Thoracic aorta (tissue), 2 donors: ENCODE measurements at regions not wholly inside any gene's neighbourhood (a gene's known extent, or its start where the extent isn't known, plus 50 kb on each side); places are given as distances from the start of the nearest gene placed in this dataset.
"Not testable (repeated sequence)": the region's sequence is repeated elsewhere in the genome, so short reads cannot be mapped to it uniquely, and the experiment has no call there.

Source experiments
- ATAC-seq: fragments of 150-250 bp; one replicate; pipeline ENCODE4 v1.8.0; 2017; ENCODE audit warnings: low read depth; ENCODE audit not compliant: insufficient number of reproducible peaks, low FRiP score
- DNase-seq: peaks from one replicate; pipeline ENCODE4 v3.0.0-alpha.2; 2020; ENCODE audit warnings: low spot score
- H3K27ac ChIP-seq, 2 donors: fragments of 200-600 bp; sonication (generic); 1 replicate in 1 of 2; 2 replicates in 1 of 2; pipeline ENCODE4 v1.5.1; 2016; ENCODE audit warnings: mild to moderate bottlenecking in 2 of 2, moderate library complexity in 2 of 2
- H3K27me3 ChIP-seq: fragments of 200-600 bp; sonication (generic); replicated peaks from 2 replicates; pipeline ENCODE4 v1.6.0; 2016; ENCODE audit warnings: mild to moderate bottlenecking; ENCODE audit not compliant: insufficient read depth
- H3K36me3 ChIP-seq: fragments of 200-600 bp; sonication (generic); one replicate; pipeline ENCODE4 v1.5.1; 2016
- H3K4me1 ChIP-seq, 2 donors: fragments of 200-600 bp; sonication (generic); 1 replicate in 1 of 2; 2 replicates in 1 of 2; pipeline versions ENCODE4 v1.5.1 to v1.6.0; 2016; ENCODE audit warnings: low read depth in 2 of 2, mild to moderate bottlenecking in 1 of 2; ENCODE audit not compliant: control insufficient read depth in 1 of 2
- H3K4me3 ChIP-seq: fragments of 200-600 bp; sonication (generic); 2 replicates; pipeline ENCODE4 v1.5.1; 2016; ENCODE audit warnings: mild to moderate bottlenecking
- H3K9me3 ChIP-seq: fragments of 200-600 bp; sonication (generic); 2 replicates; pipeline ENCODE4 v1.5.1; 2016
- TF ChIP-seq, protein P1 (sequence below): fragments of 200-600 bp; sonication (generic); IDR thresholded peaks from one replicate; pipeline ENCODE4 v1.5.1; 2019; ENCODE audit warnings: antibody characterized with exemption

DNA sequence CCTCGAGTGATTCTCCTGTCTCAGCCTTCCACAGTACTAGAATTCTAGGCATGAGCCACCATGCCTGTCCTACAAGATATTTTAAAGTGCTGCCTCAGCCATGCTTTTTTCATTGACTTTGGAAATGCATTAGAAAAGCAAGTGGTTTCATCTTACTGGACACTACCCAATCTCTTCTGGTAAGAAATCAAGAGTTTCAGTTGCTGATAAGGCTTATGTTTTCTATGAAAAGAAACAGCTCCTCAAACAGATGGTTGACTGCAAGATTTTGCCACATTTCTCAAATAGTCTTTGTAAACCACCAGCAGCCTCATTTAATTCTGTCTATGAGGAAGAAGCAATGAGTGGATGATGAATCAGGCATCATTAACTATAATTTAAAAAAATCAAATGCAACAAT, 264.5 kb upstream of the LRP1B start:
- Histone ChIP-seq H3K4me3 (no peak overlapping the region), H3K27me3 (no peaks in the 10 kb centered on the region), H3K27ac (no peak overlapping the region), H3K4me1 (no peaks in the 10 kb centered on the region), H3K9me3 (no peaks in the 10 kb centered on the region), H3K36me3 (no peaks in the 10 kb centered on the region)
- no peak for DNase-seq
- TF ChIP-seq, protein P1, sequence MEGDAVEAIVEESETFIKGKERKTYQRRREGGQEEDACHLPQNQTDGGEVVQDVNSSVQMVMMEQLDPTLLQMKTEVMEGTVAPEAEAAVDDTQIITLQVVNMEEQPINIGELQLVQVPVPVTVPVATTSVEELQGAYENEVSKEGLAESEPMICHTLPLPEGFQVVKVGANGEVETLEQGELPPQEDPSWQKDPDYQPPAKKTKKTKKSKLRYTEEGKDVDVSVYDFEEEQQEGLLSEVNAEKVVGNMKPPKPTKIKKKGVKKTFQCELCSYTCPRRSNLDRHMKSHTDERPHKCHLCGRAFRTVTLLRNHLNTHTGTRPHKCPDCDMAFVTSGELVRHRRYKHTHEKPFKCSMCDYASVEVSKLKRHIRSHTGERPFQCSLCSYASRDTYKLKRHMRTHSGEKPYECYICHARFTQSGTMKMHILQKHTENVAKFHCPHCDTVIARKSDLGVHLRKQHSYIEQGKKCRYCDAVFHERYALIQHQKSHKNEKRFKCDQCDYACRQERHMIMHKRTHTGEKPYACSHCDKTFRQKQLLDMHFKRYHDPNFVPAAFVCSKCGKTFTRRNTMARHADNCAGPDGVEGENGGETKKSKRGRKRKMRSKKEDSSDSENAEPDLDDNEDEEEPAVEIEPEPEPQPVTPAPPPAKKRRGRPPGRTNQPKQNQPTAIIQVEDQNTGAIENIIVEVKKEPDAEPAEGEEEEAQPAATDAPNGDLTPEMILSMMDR = no peak
- ATAC-seq = no peak

DNA sequence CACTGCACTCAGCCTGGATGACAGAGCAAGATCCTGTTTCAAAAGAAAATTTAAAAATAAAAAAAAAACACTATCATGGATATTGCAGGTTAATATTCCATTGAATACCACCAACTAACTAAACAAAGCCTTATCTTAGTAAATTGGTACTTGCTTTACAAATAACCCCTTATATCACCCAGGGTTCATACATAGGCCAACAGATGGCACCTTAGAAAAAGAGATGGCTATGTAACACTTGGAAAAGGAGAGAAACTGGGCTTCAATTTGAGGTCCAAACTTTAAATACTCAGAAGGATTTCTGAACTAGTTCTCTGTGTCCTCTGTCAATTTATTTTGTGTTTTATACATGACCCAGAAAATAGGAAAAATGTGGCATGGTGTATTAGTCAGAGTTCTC, 249.6 kb upstream of the LRP1B start:
- Histone ChIP-seq H3K27ac (no peak overlapping the region), H3K9me3 (no peaks in the 10 kb centered on the region), H3K36me3 (no peaks in the 10 kb centered on the region), H3K4me3 (no peak overlapping the region), H3K4me1 (no peaks in the 10 kb centered on the region), H3K27me3 (no peaks in the 10 kb centered on the region)
- TF ChIP-seq, protein P1 = no peak
- DNase-seq (no peak), ATAC-seq (no peak)

DNA sequence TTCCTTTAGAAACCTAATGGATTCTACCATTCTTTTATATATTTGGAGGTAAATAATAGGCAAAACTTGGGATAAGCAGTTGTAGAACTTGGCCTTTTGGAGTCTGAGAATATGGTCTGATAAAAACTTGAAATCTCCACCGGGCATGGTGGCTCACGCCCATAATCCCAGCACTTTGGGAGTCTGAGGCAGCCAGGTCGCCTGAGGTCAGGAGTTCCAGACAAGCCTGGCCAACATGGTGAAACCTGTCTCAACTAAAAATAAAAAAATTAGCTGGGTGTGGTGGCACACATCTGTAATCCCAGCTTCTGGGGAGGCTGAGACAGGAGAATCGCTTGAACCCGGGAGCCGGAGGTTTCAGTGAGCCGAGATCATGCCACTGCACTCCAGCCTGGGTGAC, 231.3 kb upstream of the LRP1B start:
- not testable (repeated sequence) for H3K27me3 ChIP-seq, H3K4me1 ChIP-seq, H3K9me3 ChIP-seq, H3K27ac ChIP-seq, H3K4me3 ChIP-seq, ATAC-seq, DNase-seq, H3K36me3 ChIP-seq

DNA sequence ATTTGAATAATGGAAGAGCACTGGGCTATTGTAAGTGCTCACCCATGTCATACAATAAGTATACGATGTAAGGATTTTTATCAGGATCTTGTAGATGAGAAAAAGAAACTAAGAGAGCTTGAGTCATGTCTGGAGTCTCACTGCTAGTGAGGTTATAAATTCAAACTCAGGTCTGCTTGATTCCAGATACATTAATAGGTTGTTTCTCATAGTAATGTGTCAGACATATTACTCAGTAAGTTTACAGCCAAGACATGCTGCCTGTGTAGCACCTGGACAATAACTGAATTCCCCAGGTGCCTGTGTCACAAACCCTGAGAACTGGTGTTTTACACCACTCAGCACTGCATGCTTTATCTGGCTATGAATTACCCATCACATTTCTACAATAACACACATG, 216.9 kb upstream of the LRP1B start:
- ATAC-seq = no peak
- no peak for DNase-seq
- H3K4me3 ChIP-seq = no peak overlapping the region
- H3K27me3 ChIP-seq = no peaks in the 10 kb centered on the region
- H3K27ac ChIP-seq = no peak overlapping the region
- no peaks in the 10 kb centered on the region for H3K9me3 ChIP-seq
- H3K36me3 ChIP-seq = no peaks in the 10 kb centered on the region
- H3K4me1 ChIP-seq = no peaks in the 10 kb centered on the region
- TF ChIP-seq, protein P1 = no peak

DNA sequence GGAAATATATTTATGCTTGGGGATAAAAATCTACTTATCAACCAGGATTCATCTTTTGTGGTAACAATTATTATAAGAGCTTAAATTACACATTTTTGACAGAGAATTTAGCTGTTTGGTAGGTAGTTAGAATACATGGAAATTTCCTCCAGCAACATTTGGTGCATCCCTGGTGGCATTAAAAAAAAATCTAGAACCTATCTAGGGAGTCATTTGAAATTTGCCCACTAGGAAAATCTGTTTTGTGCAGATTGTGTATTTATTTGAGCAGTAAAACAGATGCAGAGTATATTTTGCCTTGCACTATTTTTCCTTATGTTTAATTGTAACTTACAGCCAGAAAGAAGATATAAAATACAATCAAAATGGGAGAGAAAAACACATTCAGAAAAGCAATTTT, 208.4 kb upstream of the LRP1B start:
- TF ChIP-seq, protein P1 = no peak
- Histone ChIP-seq H3K36me3 (no peaks in the 10 kb centered on the region), H3K27me3 (no peaks in the 10 kb centered on the region), H3K9me3 (no peaks in the 10 kb centered on the region), H3K27ac (no peak overlapping the region), H3K4me1 (no peaks in the 10 kb centered on the region), H3K4me3 (no peak overlapping the region)
- DNase-seq = no peak
- ATAC-seq = no peak

DNA sequence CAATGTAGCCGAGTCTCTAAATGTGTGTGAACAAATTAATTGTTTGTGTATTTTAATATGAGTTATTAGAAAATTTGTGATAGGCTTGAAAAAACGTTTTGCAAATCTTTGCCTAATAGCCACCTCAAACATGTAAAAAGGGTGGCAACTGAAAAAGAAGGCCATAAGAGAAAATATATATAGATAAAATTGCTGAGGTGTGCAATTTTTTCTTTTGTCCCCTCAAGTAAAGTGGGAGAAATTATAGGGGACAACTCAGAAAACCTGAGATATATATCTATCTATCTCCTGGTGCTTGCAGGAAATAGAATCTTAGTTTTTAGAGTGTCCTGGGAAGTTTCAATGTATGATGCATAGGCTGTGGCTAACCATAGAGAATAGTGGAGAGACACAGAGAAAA, 201.4 kb upstream of the LRP1B start:
- DNase-seq (no peak), ATAC-seq (no peak)
- TF ChIP-seq, protein P1 = no peak
- Histone ChIP-seq H3K36me3 (no peaks in the 10 kb centered on the region), H3K27ac (no peak overlapping the region), H3K4me3 (no peak overlapping the region), H3K4me1 (no peaks in the 10 kb centered on the region), H3K9me3 (no peaks in the 10 kb centered on the region), H3K27me3 (no peaks in the 10 kb centered on the region)
